ENCODE measurements at regions not wholly inside any gene's neighbourhood (a gene's known extent, or its start where the extent isn't known, plus 50 kb on each side); places are given as distances from the start of the nearest gene placed in this dataset.

DNA sequence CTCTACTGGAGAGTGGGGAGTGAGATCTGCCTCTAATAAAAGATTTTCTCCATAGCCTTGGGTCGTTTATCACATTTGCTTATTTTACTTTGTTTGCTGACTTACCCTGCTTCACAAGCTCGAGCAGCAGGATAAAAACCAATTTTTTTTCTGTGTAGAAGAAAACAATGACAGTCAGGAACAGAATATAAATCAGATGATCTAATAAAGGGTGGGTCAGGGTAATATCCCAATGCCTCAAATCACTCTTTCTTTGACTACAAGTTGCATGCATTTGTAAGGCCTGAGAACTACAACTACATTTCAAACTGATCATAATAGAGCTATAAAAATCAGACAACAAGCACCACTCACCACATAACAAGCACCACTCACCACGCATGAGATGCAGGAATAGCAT, 174.4 kb upstream of the ADARB2 start:
- no peaks in the 10 kb centered on the region for H3K4me1 ChIP-seq
- H3K4me3 ChIP-seq = no peak overlapping the region
- H3K27ac ChIP-seq = no peak overlapping the region
- H3K27me3 ChIP-seq = no peaks in the 10 kb centered on the region
- H3K9me3 ChIP-seq = no peaks in the 10 kb centered on the region
- TF ChIP-seq, protein P1, sequence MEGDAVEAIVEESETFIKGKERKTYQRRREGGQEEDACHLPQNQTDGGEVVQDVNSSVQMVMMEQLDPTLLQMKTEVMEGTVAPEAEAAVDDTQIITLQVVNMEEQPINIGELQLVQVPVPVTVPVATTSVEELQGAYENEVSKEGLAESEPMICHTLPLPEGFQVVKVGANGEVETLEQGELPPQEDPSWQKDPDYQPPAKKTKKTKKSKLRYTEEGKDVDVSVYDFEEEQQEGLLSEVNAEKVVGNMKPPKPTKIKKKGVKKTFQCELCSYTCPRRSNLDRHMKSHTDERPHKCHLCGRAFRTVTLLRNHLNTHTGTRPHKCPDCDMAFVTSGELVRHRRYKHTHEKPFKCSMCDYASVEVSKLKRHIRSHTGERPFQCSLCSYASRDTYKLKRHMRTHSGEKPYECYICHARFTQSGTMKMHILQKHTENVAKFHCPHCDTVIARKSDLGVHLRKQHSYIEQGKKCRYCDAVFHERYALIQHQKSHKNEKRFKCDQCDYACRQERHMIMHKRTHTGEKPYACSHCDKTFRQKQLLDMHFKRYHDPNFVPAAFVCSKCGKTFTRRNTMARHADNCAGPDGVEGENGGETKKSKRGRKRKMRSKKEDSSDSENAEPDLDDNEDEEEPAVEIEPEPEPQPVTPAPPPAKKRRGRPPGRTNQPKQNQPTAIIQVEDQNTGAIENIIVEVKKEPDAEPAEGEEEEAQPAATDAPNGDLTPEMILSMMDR (IDR thresholded peaks at IDR 0.05) = no peak
- no peak for TF ChIP-seq POLR2AphosphoS5 (IDR thresholded peaks at IDR 0.05)
- no peak for TF ChIP-seq EP300 (IDR thresholded peaks at IDR 0.05)
- TF ChIP-seq POLR2A (IDR thresholded peaks at IDR 0.05) = no peak
- H3K36me3 ChIP-seq = no peaks in the 10 kb centered on the region
- WGBS = 60% methylated on average over 3 of the region's 3 CpGs
- no peak for DNase-seq (ENCODE audit: low spot score in 2 of 2)

DNA sequence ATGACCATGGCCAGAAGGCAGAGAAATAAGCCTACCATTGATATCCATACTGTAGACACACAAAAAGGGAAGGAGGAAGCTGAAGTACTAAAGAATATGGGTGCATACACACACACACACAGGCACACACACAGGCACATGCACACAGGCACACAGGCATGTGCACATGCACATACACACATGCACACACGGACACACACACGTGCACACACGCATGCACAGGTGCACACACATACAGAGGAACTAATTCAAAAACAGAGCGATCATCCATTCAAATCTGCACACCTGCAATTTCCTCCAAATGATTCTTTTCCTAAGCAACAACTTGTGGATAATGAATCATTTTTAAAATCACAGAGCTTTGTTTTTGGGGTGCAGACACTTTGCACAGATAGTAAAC, 166.7 kb upstream of the ADARB2 start:
- no peaks in the 10 kb centered on the region for H3K4me1 ChIP-seq
- no peak overlapping the region for H3K27ac ChIP-seq
- H3K27me3 ChIP-seq = no peaks in the 10 kb centered on the region
- DNase-seq (ENCODE audit: low spot score in 2 of 2) = no peak
- no peak overlapping the region for H3K4me3 ChIP-seq
- 77% methylated on average over 4 of the region's 4 CpGs for WGBS
- H3K9me3 ChIP-seq = no peaks in the 10 kb centered on the region
- no peak for TF ChIP-seq POLR2A (IDR thresholded peaks at IDR 0.05)
- no peak for TF ChIP-seq EP300 (IDR thresholded peaks at IDR 0.05)
- TF ChIP-seq, protein P1 (IDR thresholded peaks at IDR 0.05) = no peak
- no peak for TF ChIP-seq POLR2AphosphoS5 (IDR thresholded peaks at IDR 0.05)
- no peaks in the 10 kb centered on the region for H3K36me3 ChIP-seq

DNA sequence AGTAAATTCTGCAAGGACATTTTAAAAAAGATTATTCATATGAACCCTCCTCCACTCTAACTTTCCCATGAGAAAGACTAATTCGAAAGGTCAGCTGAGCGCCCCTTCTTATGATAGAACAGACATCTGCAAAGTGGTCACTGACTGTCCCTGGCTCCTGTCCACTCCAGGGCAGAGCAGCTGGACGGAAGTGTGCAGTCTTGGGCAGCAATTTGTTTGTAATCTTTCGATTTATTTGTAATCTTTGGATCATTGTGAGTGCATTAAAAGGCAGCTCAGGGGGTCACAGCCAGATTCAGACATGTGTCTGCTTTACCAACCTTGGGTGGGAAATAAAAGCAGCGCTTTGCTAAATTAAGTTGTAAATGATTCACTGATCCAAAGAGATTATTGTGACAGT, 158.8 kb upstream of the ADARB2 start:
- DNase-seq (ENCODE audit: low spot score in 2 of 2) = no peak
- Histone ChIP-seq H3K9me3 (no peaks in the 10 kb centered on the region), H3K4me3 (no peak overlapping the region), H3K27ac (no peak overlapping the region), H3K36me3 (no peaks in the 10 kb centered on the region), H3K4me1 (no peaks in the 10 kb centered on the region), H3K27me3 (no peaks in the 10 kb centered on the region)
- TF ChIP-seq EP300 (IDR thresholded peaks at IDR 0.05) = no peak
- TF ChIP-seq, protein P1 (IDR thresholded peaks at IDR 0.05) = no peak
- TF ChIP-seq POLR2AphosphoS5 (IDR thresholded peaks at IDR 0.05) = no peak
- no peak for TF ChIP-seq POLR2A (IDR thresholded peaks at IDR 0.05)
- 61% methylated on average over 5 of the region's 5 CpGs for WGBS

DNA sequence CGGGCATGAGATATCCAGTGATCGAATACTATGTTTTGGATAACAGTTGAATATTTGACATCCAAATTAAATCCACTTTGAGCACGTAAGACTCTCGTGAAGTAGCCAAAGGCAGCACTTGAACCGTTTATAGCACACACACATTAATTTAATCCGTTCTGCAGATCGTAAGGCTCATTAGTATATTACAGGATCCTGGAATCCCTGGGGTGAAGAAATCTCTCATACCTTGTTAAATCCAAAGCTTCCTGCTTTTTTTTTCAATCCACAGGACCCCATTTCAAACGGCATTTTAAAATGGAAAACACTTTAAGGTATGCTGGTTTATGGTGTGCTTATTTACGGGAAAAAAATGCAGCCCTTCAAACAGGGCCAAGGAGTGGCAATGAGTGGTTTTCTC, 158.4 kb upstream of the ADARB2 start:
- Histone ChIP-seq H3K9me3 (no peaks in the 10 kb centered on the region), H3K36me3 (no peaks in the 10 kb centered on the region), H3K27me3 (no peaks in the 10 kb centered on the region), H3K27ac (no peak overlapping the region), H3K4me3 (no peak overlapping the region), H3K4me1 (no peaks in the 10 kb centered on the region)
- WGBS = 78% methylated on average over 9 of the region's 9 CpGs
- no peak for DNase-seq (ENCODE audit: low spot score in 2 of 2)
- TF ChIP-seq, protein P1 (IDR thresholded peaks at IDR 0.05) = no peak
- TF ChIP-seq POLR2A (IDR thresholded peaks at IDR 0.05) (no peak), EP300 (IDR thresholded peaks at IDR 0.05) (no peak), POLR2AphosphoS5 (IDR thresholded peaks at IDR 0.05) (no peak)

DNA sequence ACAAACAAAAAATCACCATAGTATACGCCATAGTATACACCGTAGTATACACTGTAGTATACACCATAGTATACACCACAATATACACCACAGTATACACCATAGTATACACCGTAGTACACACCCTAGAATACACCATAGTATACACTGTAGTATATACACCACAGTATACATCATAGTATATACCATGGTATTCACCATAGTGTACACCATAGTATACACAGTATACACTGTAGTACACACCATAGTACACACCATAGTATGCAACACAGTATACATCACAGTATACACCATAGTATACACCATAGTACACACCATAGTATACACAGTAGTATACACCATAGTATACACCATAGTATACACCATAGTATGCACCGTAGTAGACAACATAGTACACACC, 157.6 kb upstream of the ADARB2 start:
- 96% methylated on average over 4 of the region's 4 CpGs for WGBS

More for the DNA sequence above, 157.6 kb upstream of the ADARB2 start:
- no peak overlapping the region for H3K27ac ChIP-seq
- no peaks in the 10 kb centered on the region for H3K4me1 ChIP-seq
- no peaks in the 10 kb centered on the region for H3K9me3 ChIP-seq
- TF ChIP-seq POLR2AphosphoS5 (IDR thresholded peaks at IDR 0.05) = no peak
- no peak for TF ChIP-seq EP300 (IDR thresholded peaks at IDR 0.05)
- TF ChIP-seq, protein P1 (IDR thresholded peaks at IDR 0.05) = no peak
- TF ChIP-seq POLR2A (IDR thresholded peaks at IDR 0.05) = no peak
- no peak overlapping the region for H3K4me3 ChIP-seq
- no peaks in the 10 kb centered on the region for H3K36me3 ChIP-seq
- no peaks in the 10 kb centered on the region for H3K27me3 ChIP-seq
- DNase-seq (ENCODE audit: low spot score in 2 of 2) = no peak

All from suprapubic skin (tissue), 4 donors.